Neural crest cell (in vitro differentiated cells): ENCODE measurements at regions not wholly inside any gene's neighbourhood (a gene's known extent, or its start where the extent isn't known, plus 50 kb on each side); places are given as distances from the start of the nearest gene placed in this dataset.

Experiments
- DNase-seq: peaks from one replicate; pipeline ENCODE4 v3.0.0; 2021; ENCODE audit warnings: low read depth, mixed read lengths, low spot score
- H3K27ac Mint-ChIP-seq: one replicate; pipeline ENCODE4 v1.8.0; 2021; ENCODE audit warnings: mild to moderate bottlenecking, mixed read lengths; ENCODE audit not compliant: unreplicated experiment
- H3K27me3 Mint-ChIP-seq: 2 replicates; pipeline ENCODE4 v1.8.0; 2021; ENCODE audit warnings: low read depth, mild to moderate bottlenecking, mixed read lengths
- H3K36me3 Mint-ChIP-seq: 2 replicates; pipeline ENCODE4 v1.8.0; 2021; ENCODE audit warnings: low read depth, mild to moderate bottlenecking, mixed read lengths
- H3K4me1 Mint-ChIP-seq: 2 replicates; pipeline ENCODE4 v1.8.0; 2021; ENCODE audit warnings: mixed read lengths
- H3K4me3 Mint-ChIP-seq: one replicate; pipeline ENCODE4 v1.8.0; 2021; ENCODE audit warnings: mild to moderate bottlenecking, mixed read lengths
- H3K9me3 Mint-ChIP-seq: 2 replicates; pipeline ENCODE4 v1.8.0; 2021; ENCODE audit warnings: mixed read lengths
- TF ChIP-seq, protein P1 (sequence below): fragments of 200-600 bp; sonication (generic); conservative IDR thresholded peaks from 2 replicates; pipeline ENCODE4 v1.5.0; 2021; ENCODE audit warnings: antibody characterized with exemption, mild to moderate bottlenecking

GRCh38 chr15:57866149-57866736 is 159.7 kb downstream of the POLR2M start:
- no peaks in the 10 kb centered on the region for H3K36me3 Mint-ChIP-seq
- H3K4me1 Mint-ChIP-seq = no peaks in the 10 kb centered on the region
- peak overlapping the region; percentile 50 for H3K27ac Mint-ChIP-seq
- H3K27me3 Mint-ChIP-seq = peaks cover 4% of the 10 kb centered on the region
- peaks cover 3% of the 10 kb centered on the region for H3K9me3 Mint-ChIP-seq
- TF ChIP-seq, protein P1, sequence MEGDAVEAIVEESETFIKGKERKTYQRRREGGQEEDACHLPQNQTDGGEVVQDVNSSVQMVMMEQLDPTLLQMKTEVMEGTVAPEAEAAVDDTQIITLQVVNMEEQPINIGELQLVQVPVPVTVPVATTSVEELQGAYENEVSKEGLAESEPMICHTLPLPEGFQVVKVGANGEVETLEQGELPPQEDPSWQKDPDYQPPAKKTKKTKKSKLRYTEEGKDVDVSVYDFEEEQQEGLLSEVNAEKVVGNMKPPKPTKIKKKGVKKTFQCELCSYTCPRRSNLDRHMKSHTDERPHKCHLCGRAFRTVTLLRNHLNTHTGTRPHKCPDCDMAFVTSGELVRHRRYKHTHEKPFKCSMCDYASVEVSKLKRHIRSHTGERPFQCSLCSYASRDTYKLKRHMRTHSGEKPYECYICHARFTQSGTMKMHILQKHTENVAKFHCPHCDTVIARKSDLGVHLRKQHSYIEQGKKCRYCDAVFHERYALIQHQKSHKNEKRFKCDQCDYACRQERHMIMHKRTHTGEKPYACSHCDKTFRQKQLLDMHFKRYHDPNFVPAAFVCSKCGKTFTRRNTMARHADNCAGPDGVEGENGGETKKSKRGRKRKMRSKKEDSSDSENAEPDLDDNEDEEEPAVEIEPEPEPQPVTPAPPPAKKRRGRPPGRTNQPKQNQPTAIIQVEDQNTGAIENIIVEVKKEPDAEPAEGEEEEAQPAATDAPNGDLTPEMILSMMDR = peak; percentile 78
- peak; percentile 49 for DNase-seq
- H3K4me3 Mint-ChIP-seq = no peak overlapping the region

DNA sequence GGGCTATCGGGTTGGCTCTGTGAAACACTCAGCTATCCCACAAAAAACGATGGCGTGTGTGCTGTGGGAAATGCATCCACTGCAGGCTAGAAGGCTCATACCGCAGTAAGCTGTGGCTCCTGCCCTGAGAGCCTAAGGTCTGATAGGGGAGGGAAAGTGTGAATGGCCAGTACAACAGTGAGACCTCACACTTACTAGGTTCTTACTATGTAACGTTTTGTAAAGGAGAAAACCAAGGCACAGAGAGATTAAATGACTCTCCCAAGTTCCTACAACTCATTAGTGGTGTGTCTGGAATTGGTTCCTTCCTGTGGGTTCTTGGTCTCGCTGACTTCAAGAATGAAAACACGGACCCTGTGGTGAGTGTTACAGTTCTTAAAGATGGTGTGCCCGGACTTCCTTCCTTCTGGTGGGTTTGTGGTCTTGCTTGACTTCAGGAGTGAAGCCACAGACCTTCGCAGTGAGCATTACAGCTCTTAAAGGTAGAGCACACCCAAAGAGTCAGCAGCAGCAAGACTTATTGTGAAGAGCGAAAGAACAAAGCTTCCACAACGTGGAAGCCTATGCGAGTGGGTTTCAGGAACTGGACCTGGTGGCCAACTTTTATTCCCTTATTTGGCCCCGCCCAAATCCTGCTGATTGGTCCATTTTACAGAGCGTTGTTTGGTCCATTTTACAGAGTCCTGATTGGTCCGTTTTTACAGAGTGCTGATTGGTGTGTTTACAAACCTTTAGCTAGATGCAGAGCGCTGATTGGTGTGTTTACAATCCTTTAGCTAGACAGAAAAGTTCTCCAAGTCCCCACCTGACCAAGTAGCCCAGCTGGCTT is 161.7 kb downstream of the POLR2M start:
- H3K27ac Mint-ChIP-seq = no peak overlapping the region
- H3K27me3 Mint-ChIP-seq = peaks cover 9% of the 10 kb centered on the region
- no peaks in the 10 kb centered on the region for H3K36me3 Mint-ChIP-seq
- H3K4me1 Mint-ChIP-seq = no peaks in the 10 kb centered on the region
- TF ChIP-seq, protein P1 = no peak
- peaks cover 3% of the 10 kb centered on the region for H3K9me3 Mint-ChIP-seq
- no peak overlapping the region for H3K4me3 Mint-ChIP-seq
- no peak for DNase-seq

DNA sequence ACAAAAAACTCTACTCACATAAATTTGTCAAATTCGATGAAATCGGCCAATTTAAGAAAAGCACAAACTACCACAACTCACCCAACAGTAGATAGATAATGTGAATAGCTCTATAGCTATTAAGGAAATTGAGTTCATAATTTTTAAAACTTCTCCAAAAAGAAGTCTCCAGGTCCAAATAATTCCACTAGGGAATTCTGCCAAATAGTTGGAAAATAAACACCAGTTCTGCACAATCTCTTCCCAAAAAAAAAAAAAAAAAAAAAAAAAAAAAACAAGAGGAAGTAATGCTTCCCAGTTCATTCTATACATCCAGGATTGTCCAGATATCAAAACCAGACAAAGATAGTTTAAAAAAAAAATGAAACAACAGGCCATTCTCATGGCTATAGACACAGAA is 164.2 kb downstream of the POLR2M start:
- TF ChIP-seq, protein P1 = no peak
- Mint-ChIP-seq H3K4me3 (no peak overlapping the region), H3K4me1 (no peaks in the 10 kb centered on the region), H3K9me3 (peaks cover 9% of the 10 kb centered on the region), H3K27ac (no peak overlapping the region), H3K36me3 (peaks cover 5% of the 10 kb centered on the region), H3K27me3 (peaks cover 9% of the 10 kb centered on the region)
- no peak for DNase-seq

DNA sequence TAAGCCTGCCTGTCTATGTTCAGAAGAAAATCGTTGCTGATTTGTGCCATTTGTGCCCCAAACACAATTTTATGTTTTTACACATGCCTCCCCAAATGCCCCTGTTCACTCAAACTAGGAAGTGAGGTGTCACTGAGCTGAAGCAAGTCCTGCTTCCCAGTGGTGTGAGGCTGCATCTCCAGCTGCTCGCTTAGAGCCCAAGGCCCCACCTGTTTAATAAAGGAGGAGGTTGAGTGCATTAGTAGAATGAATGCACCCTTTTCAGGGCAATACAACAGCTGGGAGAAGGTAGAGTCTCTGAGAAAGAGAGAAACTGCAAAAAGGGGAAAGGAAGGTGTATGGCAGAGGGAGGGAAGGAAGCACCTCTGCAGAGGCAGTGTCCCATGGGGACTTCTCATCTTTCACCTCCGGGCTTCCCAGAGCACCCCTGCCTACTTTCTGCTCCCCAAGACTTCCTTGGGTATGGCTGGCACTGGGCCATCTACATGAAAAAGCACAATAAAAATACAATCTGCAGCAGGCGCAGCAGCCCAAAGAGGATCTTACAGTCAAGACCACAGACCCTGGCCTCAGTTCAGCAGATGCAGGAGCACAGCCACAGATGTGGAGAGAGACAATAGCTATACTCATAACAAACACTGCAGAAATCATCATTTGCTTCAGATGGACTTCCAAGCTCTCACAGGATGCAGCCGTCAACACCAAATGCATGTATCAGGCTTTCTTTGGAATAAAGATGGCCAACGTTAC is 165.9 kb downstream of the POLR2M start:
- Mint-ChIP-seq H3K4me3 (no peak overlapping the region), H3K4me1 (no peaks in the 10 kb centered on the region), H3K9me3 (peaks cover 15% of the 10 kb centered on the region), H3K36me3 (peaks cover 9% of the 10 kb centered on the region), H3K27ac (no peak overlapping the region), H3K27me3 (peaks cover 5% of the 10 kb centered on the region)
- DNase-seq = no peak
- TF ChIP-seq, protein P1 = no peak

DNA sequence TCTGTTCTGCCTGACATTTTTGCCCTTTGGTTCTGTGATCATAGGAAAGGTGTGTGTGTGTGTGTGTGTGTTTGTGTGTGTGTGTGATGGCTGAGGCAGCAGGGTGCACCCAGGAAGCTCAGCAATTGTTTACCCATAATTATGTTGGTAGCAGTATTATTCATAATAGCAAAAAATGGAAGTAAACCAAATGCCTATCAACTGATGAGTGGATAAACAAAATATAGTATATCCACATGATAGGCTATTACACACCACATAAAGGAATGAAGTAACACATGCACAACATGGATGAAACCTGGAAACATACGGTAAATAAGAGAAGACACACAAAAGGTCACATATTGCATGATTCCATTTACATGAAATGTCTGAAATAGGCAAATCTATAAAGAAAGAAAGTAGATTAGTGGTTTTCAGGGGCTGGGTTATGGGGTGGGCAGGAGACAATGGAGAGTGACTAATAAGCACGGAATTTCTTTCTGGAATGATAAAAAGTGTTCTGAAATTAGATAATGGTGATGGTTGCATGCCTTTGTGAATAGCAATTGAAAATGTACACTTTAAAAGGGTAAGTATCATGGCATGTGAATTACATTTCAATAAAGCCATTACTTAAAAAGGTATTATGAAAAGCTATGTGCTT is 167.2 kb downstream of the POLR2M start:
- H3K4me3 Mint-ChIP-seq = no peak overlapping the region
- peaks cover 9% of the 10 kb centered on the region for H3K36me3 Mint-ChIP-seq
- H3K27ac Mint-ChIP-seq = no peak overlapping the region
- DNase-seq = no peak
- H3K9me3 Mint-ChIP-seq = peaks cover 13% of the 10 kb centered on the region
- no peaks in the 10 kb centered on the region for H3K4me1 Mint-ChIP-seq
- TF ChIP-seq, protein P1 = no peak
- H3K27me3 Mint-ChIP-seq = peaks cover 5% of the 10 kb centered on the region
